Activated effector memory CD4-positive, alpha-beta T cell treated with Interleukin-2 at 50 U/mL for 16 hours (primary cell): ENCODE measurements at regions not wholly inside any gene's neighbourhood (a gene's known extent, or its start where the extent isn't known, plus 50 kb on each side); places are given as distances from the start of the nearest gene placed in this dataset.

ENCODE experiments used
- DNase-seq: peaks from one replicate; pipeline ENCODE4 v3.0.0-alpha.2; 2020

GRCh38 chr3:170643831-170644230 is 58.0 kb upstream of the SLC7A14 start:
- no peak for DNase-seq

- DNase-seq = no peak
These were observed 57.2 kb upstream of the SLC7A14 start for GRCh38 chr3:170642882-170643601.

DNA sequence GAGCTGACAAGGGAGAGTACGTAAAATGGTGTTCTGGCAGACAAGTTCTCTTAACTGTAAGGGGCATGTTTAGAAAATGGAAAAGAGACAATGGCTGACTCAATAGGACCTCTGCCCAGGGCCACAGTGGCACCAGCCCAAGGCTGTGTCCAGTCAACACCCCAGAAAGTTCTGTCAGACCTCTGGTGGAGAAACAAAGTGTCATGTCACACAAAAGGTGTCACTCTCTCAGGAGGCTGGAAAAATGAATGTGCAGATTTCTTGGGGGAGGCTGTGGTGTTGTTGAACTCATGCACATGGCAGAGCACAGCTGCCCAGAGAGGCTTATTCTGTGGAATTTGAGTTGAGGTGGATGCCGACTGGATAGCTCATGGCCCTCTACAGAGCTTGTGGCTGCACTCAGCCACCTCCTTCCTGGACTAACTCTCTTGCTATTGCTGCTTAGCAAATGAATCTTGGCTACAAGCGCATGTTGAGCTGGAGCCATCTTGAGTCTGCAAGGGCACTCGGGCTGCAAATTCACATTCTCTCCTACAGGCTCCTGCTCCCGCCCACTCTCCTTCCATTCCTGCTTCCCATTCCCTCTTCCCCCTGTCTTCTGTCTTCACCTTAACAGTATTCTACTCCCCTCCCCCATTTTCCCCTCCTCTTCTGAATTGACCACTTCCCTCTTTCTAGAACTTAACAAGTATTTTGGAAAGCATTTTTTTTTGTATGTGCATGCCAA is 55.8 kb upstream of the SLC7A14 start:
- no peak for DNase-seq

DNA sequence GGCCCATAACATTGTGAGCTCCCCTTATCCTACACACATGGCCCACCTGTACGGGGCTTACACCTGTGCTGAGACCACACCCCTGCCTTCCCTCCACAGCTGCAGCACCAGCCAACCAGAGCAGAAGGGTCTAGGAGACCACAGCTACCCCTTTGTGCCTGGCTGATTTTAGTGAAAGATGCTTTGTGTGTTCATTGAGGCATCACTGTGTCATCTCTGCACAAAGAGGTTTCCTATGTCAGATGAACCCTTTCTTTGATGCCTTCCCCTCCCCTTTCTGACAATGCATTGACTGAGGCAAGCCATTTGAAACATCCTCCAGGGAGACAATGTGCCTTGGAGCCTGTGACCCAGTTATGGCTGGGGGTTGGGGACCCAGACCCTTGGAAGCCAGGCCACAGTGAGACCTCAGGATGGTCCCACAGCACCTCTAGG is 54.9 kb upstream of the SLC7A14 start:
- DNase-seq = no peak

- DNase-seq = no peak
These were observed 53.1 kb upstream of the SLC7A14 start for GRCh38 chr3:170638988-170639387.

- no peak for DNase-seq
These were observed 51.4 kb upstream of the SLC7A14 start for GRCh38 chr3:170637306-170637705.

DNA sequence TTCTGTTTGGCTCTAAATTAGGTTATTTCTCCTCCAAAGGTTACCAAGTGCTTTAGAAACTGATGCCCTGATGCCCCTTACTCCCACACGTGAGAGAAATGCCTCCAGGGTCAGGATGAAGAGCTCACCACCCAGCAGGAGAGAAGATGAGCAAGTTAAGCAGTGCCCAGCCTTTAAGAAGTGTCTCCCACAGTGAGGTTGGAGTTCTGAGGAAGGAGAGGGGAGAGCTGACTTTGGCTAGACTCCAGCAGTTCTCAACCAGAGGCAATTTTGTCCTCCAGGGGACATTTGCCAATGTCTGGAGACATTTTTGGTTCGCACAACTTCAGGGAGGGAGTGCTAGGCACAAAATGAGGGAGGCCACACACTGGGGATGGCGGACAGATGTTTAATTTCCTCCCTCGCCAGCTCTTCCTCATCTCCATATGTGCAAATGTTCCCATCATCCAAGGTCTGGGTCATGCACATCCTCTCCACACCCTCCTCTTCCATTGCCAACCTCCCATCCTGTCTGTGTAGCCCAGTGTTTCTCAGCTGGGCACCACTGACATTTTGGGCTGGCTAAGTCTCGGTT is 50.6 kb upstream of the SLC7A14 start:
- no peak for DNase-seq
